Testis (tissue), 2 donors: ENCODE measurements at regions not wholly inside any gene's neighbourhood (a gene's known extent, or its start where the extent isn't known, plus 50 kb on each side); places are given as distances from the start of the nearest gene placed in this dataset.
"Not testable (repeated sequence)": the region's sequence is repeated elsewhere in the genome, so short reads cannot be mapped to it uniquely, and the experiment has no call there.

Experiments used
- DNase-seq: peaks from one replicate; pipeline ENCODE4 v3.0.0-alpha.2; 2019
- H3K27ac ChIP-seq, 2 donors: fragments of 200-600 bp; sonication (generic); one replicate each; pipeline ENCODE4 v1.5.1; 2019
- H3K27me3 ChIP-seq: fragments of 200-600 bp; sonication (generic); one replicate; pipeline ENCODE4 v1.5.1; 2019
- H3K36me3 ChIP-seq: fragments of 200-600 bp; sonication (generic); one replicate; pipeline ENCODE4 v1.5.1; 2017; ENCODE audit warnings: low read depth; ENCODE audit errors: missing control alignments
- H3K4me1 ChIP-seq: fragments of 200-600 bp; sonication (generic); one replicate; pipeline ENCODE4 v1.5.1; 2019
- H3K4me3 ChIP-seq, 2 donors: fragments of 200-600 bp; sonication (generic); one replicate each; pipeline ENCODE4 v1.5.1; 2017 to 2019
- H3K9me3 ChIP-seq: fragments of 200-600 bp; sonication (generic); one replicate; pipeline ENCODE4 v1.5.1; 2017
- CTCF ChIP-seq, 3 experiments: fragments of 450-650 bp in 2 of 3; fragments of 200-600 bp in 1 of 3; sonication (generic) in 1 of 3; IDR thresholded peaks; one replicate each; pipeline ENCODE4 v1.5.1; 2016 to 2019; ENCODE audit warnings: antibody characterized with exemption in 3 of 3, mild to moderate bottlenecking in 2 of 3, moderate library complexity in 1 of 3
- POLR2A ChIP-seq: fragments of 450-650 bp; IDR thresholded peaks from one replicate; pipeline ENCODE4 v1.6.1; 2017; ENCODE audit warnings: antibody characterized with exemption, mild to moderate bottlenecking, moderate library complexity
- WGBS, 2 donors: methylation state at CpG; one replicate each; pipeline ENCODE4 v1.1.5; 2018; 5-methylcytosine and 5-hydroxymethylcytosine counted together
- intact Hi-C: fragments of 100-400 bp; cut with DNase I; formaldehyde crosslinking; loops from one replicate; pipeline ENCODE4 v1.15.1; 2023; ENCODE audit warnings: low total_unique reads

GRCh38 chr7:80999100-80999499 is 80.2 kb upstream of the SEMA3C start:
- H3K4me3 ChIP-seq, result no peak overlapping the region
- no peaks in the 10 kb centered on the region for H3K36me3 ChIP-seq
- H3K27me3 ChIP-seq, result no peaks in the 10 kb centered on the region
- intact Hi-C loops, result no loop called here
- no peaks in the 10 kb centered on the region for H3K4me1 ChIP-seq
- no peaks in the 10 kb centered on the region for H3K9me3 ChIP-seq
- no peak for DNase-seq
- WGBS, 2 donors, result 89 to 96% methylated on average over 3 of the region's 3 CpGs
- no peak for TF ChIP-seq POLR2A
- TF ChIP-seq CTCF (IDR thresholded peaks at IDR 0.05), result no peak
- no peak overlapping the region for H3K27ac ChIP-seq

GRCh38 chr7:80997841-80998240 is 79.0 kb upstream of the SEMA3C start:
- no peak overlapping the region for H3K4me3 ChIP-seq
- H3K27ac ChIP-seq, result no peak overlapping the region
- 90 to 92% methylated on average over 7 of the region's 7 CpGs for WGBS, 2 donors
- H3K9me3 ChIP-seq, result no peaks in the 10 kb centered on the region
- H3K27me3 ChIP-seq, result no peaks in the 10 kb centered on the region
- TF ChIP-seq CTCF (IDR thresholded peaks at IDR 0.05), result no peak
- TF ChIP-seq POLR2A, result no peak
- intact Hi-C loops, result no loop called here
- no peaks in the 10 kb centered on the region for H3K4me1 ChIP-seq
- no peak for DNase-seq
- H3K36me3 ChIP-seq, result no peaks in the 10 kb centered on the region

- H3K4me3 ChIP-seq, H3K36me3 ChIP-seq, H3K27ac ChIP-seq, intact Hi-C loops, DNase-seq, H3K27me3 ChIP-seq, H3K9me3 ChIP-seq, H3K4me1 ChIP-seq: not testable (repeated sequence)
- 81 to 93% methylated on average over 2 of the region's 2 CpGs for WGBS, 2 donors
Observed at GRCh38 chr7:80996236-80996635, 77.4 kb upstream of the SEMA3C start.

- Histone ChIP-seq H3K27me3 (no peaks in the 10 kb centered on the region), H3K36me3 (no peaks in the 10 kb centered on the region), H3K4me3 (no peak overlapping the region), H3K9me3 (no peaks in the 10 kb centered on the region), H3K27ac (no peak overlapping the region), H3K4me1 (no peaks in the 10 kb centered on the region)
- DNase-seq, result no peak
- 82 to 94% methylated on average over 5 of the region's 5 CpGs for WGBS, 2 donors
- intact Hi-C loops, result no loop called here
- TF ChIP-seq CTCF (IDR thresholded peaks at IDR 0.05) (no peak), POLR2A (no peak)
Observed at GRCh38 chr7:80991654-80992053, 72.8 kb upstream of the SEMA3C start.

GRCh38 chr7:80984619-80985018 is 65.8 kb upstream of the SEMA3C start:
- no peak for DNase-seq
- 47 to 48% methylated on average over 1 of the region's 1 CpG for WGBS, 2 donors
- Histone ChIP-seq H3K9me3 (no peaks in the 10 kb centered on the region), H3K27ac (no peak overlapping the region), H3K27me3 (no peaks in the 10 kb centered on the region), H3K36me3 (no peaks in the 10 kb centered on the region), H3K4me1 (no peaks in the 10 kb centered on the region), H3K4me3 (no peak overlapping the region)
- intact Hi-C loops, result no loop called here
- TF ChIP-seq CTCF (IDR thresholded peaks at IDR 0.05) (no peak), POLR2A (no peak)
